HG03342 (cell line): ENCODE measurements at regions not wholly inside any gene's neighbourhood (a gene's known extent, or its start where the extent isn't known, plus 50 kb on each side); places are given as distances from the start of the nearest gene placed in this dataset.

Source experiments
- ATAC-seq: cut with Tn5 transposase; IDR thresholded peaks from one replicate; pipeline ENCODE4 v1.9.1; 2021; ENCODE audit warnings: mild to moderate bottlenecking, moderate library complexity; ENCODE audit not compliant: unreplicated experiment

DNA sequence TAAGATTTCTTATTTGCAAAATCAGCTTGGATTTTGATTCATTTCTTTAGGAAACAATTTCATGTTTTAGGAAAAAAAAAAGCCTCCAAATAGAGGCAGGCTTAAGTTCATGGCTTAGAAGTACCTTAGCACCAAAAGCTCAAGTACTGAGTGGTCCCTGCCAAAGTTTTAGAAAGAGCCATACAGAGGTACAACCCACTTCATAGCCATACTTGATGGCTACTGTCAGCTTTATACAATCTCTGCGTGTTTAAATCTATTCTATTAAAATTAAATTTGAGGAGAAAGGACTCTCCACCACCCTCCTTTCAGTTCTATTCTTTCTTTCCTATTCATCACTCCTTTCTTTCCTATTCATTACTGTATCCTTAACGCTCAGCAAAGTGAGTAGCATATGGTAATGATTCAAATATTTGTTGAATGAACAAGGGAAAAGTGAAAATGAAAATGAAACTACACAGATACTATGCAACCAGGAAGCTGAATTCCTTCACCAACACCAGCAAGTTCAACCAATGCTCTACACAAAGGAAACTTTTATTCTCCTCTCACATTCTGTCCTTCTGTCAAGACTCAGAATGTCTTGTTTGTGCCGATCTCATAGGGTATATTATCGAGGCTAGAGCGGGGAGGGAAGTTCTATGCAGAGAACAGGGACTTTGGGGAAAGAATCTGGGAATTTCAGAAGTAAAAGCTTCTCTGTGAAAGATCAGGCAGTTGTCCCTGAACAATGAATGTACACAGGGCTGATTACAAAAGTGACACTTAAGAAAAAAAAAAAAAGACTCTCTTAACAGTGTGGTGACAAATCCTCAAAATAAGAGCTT, 138.6 kb upstream of the SPEF2 start:
- ATAC-seq: peak; percentile 65

DNA sequence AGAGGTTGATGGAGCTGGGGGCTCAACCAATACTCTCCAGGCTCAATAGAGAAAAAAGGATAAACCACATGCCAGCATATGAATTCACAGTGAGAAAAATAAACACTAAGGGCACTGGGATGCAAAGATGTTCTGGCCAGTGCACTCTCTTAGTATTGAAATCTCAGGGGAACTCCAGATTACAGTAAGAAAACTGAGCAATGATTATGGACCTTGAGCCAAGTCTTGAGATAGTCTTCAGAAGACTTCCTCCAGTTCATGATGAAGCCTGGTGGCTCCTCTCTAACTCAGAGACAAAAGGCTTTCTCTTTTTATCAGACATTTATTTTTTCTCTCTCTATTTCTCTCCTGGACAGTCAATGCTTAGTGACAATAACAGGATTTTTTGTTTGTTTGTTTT, 139.8 kb upstream of the SPEF2 start:
- no peak for ATAC-seq

DNA sequence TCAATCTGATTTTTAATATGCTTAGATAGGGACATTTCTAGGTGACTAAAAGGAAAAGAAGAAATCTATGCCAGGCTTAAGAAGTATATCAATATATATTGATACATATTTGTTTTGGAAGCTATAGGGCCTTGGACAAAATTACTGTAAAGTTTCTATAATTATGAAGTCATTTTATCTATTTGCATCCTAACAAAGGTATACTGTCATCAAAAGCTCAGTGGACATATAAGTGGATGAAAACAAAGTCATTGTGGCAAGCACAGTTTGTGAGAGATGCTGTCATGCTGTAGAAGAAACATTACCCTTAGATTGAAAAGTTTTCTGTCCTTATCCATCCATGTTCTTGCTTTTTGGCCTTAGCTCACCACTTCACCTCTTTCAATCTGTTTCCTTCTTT, 140.3 kb upstream of the SPEF2 start:
- no peak for ATAC-seq

DNA sequence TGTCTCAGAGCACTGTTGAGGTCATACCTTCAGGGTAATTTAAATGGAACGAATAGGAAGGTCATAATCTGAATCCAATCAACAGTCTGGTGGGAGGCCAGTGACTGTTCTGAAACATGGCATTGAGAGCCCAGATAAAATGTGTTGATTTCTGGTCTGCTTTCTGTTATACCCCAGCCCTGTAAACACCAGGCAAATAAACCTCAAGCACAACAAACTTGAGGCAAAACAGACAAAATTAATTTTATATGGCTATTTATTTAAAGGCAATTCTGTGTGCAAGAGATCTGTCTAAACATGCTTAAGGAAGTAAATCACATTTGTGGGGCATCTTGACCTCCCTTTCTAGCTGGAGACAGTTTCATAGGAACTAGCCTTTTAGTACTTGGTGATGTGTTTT, 140.9 kb upstream of the SPEF2 start:
- no peak for ATAC-seq

DNA sequence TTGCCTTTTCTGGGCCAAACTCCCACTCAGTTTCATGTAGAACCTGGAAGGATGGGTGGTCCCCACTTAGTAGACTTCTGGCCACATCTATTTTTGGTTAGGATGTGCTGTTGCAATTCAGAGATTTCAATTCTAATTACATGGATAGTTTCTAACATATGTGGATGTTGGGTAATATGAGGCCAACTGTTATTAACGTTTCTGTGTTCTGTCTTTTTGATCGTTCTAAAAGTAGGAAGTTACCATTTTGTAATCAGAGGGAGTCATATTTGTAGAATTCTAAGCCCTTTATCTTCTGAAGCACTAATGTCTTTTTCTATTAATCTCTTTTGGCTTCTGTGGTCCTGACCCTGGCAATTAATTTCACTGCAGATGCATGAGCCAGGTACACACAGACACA, 141.6 kb upstream of the SPEF2 start:
- no peak for ATAC-seq

DNA sequence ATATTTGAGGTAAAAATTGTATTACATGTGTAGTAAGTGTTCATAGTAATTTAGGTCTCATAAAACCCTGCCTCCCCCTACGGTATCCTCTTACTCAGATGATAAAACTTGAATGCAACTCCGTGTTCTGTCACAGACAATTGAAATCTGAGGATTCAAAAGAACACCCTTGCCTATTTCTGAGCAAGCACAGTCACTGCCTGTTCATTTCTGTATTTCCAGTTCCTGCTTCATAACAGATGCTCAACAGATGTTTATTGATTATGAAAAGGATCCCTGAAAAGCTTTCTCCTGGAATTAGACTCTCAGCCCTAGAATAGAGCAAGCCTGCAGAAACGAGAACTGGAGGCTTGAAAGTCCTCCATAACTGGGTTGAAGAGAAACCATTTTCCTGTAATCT, 144.1 kb upstream of the SPEF2 start:
- no peak for ATAC-seq

DNA sequence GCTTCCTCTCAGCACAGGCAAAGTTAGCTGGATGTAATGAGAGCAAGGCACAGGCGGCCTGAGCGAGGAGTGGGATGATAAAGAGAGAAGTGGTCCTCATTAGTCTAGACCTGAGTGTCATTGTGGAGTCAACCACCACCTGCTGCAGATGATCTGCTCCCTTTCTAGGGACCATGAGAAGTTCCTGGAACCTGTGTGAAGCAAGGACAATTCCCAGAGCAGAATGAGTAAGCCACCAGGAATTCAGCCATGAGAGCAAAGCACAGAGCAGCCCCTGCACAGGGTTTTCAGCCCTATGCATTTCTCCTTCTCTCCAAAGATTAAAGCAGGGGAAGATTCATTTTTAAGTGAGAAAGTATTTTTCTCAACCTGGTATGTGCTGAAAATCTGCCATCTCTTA, 146.8 kb upstream of the SPEF2 start:
- ATAC-seq: no peak

DNA sequence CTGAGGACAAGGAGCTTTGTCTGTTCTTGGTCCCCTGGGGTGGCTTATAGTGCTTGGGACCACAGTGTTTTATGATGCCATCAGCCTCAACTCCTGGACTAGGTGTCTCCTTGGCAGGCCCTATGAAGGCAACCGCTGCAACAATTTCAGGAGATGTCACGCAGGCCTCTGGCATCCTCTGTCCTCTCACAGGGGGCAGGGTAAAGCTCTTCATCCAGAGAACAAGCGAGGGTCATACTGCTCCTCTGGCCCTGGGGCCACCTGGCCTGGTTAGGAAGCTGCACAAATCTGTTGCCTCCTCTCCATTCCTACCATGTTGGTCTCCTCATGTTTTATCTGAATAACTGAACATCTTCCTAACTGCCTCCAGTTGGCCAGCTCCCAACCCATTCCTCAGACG, 148.9 kb upstream of the SPEF2 start:
- ATAC-seq: no peak

DNA sequence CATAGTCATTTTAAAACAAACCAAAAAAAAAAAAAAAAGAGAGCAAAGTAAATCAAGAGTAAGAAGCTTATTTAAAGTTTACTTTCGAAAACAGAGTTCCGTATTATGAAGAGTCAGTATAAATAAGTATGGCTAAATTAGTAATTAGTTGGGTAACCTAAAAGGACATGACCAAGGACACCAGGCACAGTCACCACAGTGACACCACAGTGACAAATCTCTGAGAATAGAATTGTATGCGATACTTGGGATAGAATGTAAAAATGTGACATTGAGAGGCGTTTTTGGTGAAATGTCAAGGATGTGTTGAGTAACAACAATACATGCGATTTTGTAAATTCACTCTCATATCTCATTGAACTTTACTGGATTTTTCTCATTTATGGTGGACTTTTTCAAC, 150.9 kb upstream of the SPEF2 start:
- ATAC-seq: no peak

DNA sequence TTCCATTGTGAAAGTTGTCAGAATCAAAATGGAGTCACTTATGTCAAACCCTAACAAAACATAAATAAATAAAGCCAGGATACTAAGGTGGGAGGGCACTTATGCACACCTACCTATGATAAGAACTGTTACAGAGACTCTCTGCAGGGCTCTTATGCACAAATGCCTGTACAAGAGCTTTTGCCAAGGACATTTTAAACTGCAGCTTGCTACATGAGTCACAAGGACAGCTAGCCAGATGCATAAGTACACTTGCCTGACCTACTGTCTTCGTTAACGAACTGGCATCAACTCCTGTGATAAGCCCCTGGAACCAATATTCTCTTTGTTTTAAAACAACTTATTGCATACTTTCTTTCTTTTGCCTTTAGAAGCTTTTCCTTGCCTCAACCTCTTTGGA, 152.9 kb upstream of the SPEF2 start:
- no peak for ATAC-seq

DNA sequence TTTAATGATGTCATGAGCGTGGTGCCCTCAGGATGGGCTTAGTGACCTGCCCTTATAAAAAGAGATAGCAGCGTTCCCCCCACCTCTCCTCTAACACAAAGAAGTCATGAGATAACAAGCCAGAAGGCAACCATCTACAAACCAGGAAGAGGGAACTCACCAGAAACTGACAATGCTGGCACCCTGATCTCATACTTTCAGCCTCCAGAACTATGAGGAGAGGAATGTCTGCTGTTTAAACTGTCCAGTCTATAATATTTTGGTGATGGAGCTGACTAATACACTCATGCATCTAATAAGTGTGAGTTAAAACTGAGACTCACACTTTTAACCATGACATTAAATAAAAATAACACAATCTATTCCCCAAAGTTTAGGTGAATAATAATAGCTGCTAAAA, 156.1 kb upstream of the SPEF2 start:
- no peak for ATAC-seq

DNA sequence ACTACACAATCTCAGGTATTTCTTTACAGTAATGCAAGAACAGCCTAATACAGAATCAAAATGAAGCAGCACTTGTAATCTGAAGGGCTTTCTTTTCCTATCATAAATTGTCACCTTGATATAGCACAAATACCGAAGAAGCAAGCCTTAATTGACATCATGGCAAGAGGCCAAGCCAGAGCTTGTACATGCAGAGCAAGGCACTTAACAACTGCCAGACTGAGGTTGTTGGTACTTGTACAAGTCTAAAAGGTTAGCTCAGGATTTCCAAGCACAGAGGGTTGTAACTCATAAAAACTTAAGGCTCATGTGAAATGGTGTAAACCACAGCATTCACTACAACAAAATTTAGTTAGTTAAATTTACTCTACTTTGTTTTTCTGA, 158.8 kb upstream of the SPEF2 start:
- no peak for ATAC-seq

DNA sequence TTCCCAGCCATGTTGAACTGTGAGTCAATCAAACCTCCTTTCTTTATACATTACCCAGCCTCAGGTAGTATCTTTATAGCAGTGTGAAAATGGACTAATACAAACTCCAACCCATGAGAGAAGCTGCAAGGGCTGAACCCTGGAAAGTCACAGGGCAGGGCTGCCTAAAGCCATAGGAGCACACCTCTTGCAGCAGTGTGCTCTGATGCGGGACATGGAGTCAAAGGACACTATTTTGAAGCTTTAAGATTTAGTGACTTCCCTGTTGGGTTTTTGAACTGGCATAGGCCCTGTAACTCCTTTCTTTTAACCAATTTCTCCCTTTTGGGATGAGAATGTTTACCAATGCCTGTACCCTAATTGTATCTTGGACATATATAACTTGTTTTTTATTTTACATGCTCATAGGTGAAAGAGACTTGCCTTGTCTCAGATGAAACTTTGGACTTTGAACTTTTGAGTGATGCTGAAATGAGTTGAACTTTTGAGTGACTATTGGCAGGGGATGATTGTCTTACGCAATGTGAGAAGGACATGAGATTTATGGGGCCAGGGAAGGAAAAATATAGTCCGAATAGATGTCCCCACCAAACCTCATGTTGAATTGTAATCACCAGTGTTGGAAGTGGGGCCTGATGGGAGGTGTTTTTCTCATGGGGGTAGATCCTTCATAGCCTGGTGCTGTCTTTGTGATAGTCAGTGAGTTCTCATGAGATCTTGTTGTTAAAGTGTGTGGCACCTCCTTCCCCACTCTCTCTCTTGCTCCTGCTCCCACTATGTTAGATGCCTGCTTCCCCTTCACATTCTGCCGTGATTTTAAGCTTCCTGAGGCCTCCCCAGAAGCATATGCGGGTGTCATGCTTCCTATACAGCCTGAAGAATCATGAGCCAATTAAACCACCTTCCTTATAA, 159.5 kb upstream of the SPEF2 start:
- ATAC-seq: no peak

DNA sequence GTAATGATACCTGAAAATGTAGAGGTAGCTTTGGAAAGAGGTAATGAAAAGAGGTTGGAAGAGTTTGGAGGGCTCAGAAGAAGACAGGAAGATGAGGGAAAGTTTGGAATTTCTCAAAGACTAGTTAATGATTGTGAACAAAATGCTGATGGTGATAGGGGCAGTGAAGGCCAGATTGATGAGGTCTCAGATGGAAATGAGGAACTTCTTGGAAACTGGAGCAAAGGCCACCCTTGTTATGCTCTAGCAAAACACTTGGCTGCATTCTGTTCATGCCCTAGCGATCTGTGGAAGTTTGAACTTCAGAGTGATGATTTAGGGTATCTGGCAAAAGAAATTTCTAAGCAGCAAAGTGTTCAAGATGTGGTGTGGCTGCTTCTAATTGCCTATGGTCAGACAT, 161.2 kb upstream of the SPEF2 start:
- no peak for ATAC-seq

DNA sequence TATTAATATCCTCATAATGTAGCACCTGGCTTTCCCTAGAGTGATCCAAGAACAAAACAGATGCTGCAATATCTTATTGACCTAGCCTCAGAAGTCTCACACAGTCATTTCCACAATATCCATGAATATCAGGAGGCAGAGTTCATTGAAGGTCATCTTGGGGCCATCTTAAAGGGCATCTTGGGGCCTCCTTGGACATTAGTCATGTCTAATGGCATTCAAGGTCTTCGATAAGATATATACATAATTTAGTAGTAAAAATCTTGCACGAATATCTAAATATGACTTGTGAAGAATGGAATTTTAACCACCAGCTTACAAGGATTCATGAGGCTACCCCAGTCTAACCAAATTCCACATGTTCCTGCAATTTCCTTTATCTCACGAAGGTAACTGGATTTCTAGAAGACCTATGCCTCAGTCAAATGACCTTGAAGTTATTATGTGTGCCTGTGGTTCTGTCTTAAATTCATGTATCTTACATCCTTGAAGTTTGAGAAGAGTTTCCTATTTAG, 163.6 kb upstream of the SPEF2 start:
- no peak for ATAC-seq

DNA sequence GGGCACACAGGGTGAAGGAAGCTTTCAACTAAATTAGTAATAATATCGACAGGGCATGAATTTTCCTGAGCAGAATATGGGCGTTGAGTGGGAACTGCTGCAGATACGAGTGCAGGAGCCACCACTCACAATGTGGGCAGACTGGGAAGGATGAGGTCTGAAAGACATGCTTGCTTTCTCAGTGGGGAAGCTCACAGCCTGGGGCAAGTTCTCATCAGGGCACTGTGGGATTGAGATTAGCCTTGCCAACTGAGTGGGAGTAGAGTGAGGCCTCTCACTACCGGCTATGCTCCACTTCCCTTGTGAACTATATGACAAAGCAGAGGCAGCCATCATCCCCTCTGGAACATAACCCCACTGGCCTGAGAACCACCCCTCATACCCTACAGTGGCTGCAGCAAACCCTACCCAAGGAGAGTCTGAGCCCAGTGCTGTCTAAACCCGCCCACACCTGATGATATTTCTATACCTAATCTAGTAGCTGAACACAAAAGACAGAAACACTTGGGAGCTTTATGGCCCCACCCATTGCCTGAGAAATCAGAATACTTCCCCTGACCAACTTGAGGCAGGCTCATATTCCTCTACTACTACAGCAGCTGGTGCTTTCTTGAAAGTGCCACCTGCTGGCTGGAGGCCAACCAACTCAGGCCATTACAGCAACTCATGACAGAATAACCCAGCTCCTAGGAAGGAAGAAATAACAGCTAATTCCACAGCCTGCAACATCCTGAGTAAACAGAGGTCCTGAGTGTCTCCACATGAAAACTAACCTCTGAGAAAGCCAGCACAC, 173.7 kb upstream of the SPEF2 start:
- ATAC-seq: no peak

DNA sequence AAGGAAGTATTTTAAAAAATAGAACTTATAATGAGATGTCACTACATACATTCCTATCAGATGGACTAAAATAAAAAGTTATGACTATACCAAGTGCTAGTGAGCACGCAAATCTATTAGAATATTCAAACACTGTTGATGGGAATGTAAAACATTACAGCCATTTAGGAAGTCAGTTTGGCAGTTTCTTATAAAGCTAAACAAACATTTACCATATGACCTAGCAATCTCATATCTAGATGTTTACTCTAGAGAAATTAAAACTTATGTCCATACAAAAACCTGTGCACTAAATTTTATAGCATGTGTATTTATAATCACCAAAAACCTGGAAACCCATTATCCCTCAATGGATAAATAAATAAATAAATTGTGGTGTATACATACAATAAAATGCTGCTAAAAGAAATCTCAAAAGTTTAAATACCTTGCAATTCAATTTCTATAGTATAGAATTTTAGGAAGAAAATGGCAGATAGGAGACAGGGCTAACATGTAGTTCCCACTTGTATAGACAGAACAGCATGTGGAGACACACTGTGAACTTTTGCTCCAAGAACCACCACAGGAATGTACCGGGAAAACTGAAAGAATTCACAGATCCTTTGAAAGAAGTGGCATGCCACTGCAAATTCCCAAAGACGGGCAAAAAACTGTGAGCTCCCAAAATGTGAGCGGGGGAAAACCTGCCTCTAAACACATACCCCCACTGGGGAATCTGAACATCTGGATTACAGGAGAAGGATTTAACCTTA, 174.6 kb upstream of the SPEF2 start:
- ATAC-seq: no peak

DNA sequence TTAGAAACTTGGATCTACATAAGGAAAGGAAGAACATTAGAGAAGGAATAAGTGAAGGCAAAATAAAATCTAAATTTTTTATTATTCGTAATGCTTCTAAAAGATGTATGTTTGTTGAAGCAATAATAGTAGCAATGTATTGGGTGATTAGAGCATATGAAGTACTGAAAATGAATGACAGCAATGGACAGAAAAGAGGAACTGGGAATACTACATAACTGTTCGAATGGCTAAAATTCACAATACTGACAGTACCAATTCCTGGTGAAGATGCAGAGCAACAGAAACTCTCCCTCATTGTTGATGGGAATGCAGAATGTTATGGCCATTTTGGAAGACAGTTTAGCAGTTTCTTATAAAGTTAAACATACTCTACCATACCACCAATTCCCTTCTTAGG, 177.3 kb upstream of the SPEF2 start:
- ATAC-seq: no peak

DNA sequence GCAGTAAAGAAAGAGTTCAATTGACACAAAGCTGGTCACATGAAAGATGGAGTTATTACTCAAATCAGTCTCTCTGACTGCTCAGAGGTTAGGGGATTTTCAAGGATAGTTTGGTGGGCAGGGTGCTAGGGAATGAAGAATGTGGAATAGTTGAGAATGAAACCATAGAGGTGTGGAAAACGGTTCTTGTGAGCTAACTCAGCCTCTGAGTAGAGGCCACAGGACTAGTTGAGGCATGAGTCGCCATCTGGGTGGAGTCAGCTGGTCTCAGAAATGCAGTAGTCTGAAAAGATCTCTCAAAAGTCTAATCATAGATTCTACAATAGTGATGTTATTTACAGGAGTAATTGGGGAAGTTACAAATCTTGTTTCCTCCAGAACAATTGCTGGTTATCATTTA, 178.9 kb upstream of the SPEF2 start:
- ATAC-seq: no peak

DNA sequence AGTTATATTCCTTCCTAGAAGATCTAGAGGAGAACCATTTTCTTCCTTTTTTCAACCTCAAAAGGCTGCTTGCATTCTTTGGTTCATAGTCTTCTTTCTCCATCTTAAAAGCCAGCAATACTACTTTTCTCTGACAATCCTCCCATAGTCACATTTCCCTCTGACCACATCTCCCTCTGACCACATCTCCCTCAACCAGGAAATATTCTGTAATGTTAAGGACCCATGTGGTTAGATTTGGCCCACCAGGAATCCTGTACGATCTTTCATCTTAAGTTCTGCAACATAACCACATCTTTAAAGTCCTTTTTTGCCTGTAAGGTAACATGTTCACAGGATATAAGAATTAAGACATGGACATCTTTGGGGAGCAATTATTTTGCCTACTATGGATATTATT, 179.4 kb upstream of the SPEF2 start:
- no peak for ATAC-seq
